Spinal cord (tissue), 9 donors: ENCODE measurements at regions not wholly inside any gene's neighbourhood (a gene's known extent, or its start where the extent isn't known, plus 50 kb on each side); places are given as distances from the start of the nearest gene placed in this dataset.

ENCODE experiments used
- DNase-seq, 6 donors: peaks; one replicate each; pipeline versions ENCODE4 v3.0.0 to v3.0.0-alpha.2; 2013 to 2015; ENCODE audit warnings: low spot score in 6 of 6, low read depth in 4 of 6
- H3K27ac ChIP-seq: one replicate; pipeline ENCODE4 v1.5.1; 2013; ENCODE audit warnings: low read depth, low read length, control low read depth
- H3K27me3 ChIP-seq: one replicate; pipeline ENCODE4 v1.6.1; 2013; ENCODE audit warnings: low read length; ENCODE audit not compliant: control insufficient read depth, insufficient read depth
- H3K36me3 ChIP-seq: one replicate; pipeline ENCODE4 v1.6.1; 2013; ENCODE audit warnings: low read length; ENCODE audit not compliant: control insufficient read depth, insufficient read depth
- H3K4me1 ChIP-seq: one replicate; pipeline ENCODE4 v1.6.1; 2013; ENCODE audit warnings: low read length; ENCODE audit not compliant: control insufficient read depth, insufficient read depth
- H3K4me3 ChIP-seq: one replicate; pipeline ENCODE4 v1.5.1; 2013; ENCODE audit warnings: low read depth, low read length, control low read depth
- H3K9me3 ChIP-seq: one replicate; pipeline ENCODE4 v1.6.1; 2013; ENCODE audit warnings: low read length; ENCODE audit not compliant: control insufficient read depth, insufficient read depth
- WGBS: methylation state at CpG from one replicate; pipeline ENCODE4 v1.1.5; 2013; ENCODE audit warnings: missing lambda C conversion rate; ENCODE audit not compliant: insufficient coverage; 5-methylcytosine and 5-hydroxymethylcytosine counted together
- donor health status: healthy.

DNA sequence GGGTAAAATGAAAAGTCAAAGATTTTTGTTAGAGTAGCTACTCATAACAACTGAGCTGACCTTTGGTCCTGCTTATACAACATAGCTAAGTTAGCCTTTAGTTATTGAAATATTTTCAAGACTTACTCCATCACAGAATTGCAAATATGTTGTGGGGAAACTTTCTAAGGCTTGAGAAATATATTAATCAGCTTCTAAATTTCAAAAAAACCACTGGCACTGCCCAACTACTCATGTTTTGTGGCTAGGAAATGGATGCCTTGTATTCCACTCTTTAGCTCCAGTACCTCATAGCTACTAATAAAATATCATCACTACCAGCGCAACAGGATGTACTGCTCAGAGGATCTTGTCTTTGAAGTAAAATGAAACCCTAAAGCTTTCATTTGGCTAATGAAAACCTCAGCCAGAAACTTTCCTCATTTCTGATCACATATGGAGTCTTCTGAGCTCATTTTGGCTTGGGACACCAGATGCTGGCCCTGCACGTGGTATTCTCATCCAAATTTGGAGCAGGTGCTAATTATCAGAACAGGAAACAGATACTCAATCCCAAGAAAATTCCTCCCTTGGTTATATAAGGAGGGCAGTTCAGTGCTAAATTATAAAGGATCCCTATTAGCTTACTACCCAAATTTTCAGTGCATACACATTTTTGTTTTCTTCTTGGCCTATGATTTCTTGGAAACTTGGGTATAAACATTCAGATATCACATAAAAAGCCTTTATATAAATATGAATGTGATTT, 690.7 kb downstream of the ADGRL2 start:
- WGBS = 80% methylated on average over 1 of the region's 2 CpGs
- peaks cover 10% of the 10 kb centered on the region for H3K9me3 ChIP-seq
- no peak overlapping the region for H3K27ac ChIP-seq
- no peaks in the 10 kb centered on the region for H3K4me1 ChIP-seq
- DNase-seq = peak in 2 of 6 donors; percentile 30 to 38
- H3K27me3 ChIP-seq = no peaks in the 10 kb centered on the region
- no peak overlapping the region for H3K4me3 ChIP-seq
- no peaks in the 10 kb centered on the region for H3K36me3 ChIP-seq

DNA sequence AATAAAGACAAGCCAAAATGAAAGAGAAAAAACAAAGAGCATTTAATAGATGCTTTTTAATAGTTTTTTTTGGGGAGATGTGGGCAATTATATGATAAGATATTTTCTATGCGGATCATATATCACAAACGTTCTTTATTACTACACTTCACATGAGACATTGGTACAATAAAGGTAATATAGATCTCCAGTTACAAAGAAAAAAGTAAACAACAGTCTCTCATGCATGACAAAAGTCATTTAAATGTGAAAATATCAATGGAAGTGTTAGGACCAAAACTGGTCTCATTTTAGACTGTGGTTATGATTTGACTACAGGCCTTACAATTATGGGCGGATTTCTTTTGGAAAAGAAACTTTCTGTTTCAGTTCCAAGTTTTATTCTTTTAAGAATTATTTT, 687.0 kb downstream of the ADGRL2 start:
- Histone ChIP-seq H3K4me3 (no peak overlapping the region), H3K27me3 (no peaks in the 10 kb centered on the region), H3K4me1 (no peaks in the 10 kb centered on the region), H3K27ac (no peak overlapping the region), H3K36me3 (no peaks in the 10 kb centered on the region), H3K9me3 (no peaks in the 10 kb centered on the region)
- no peak for DNase-seq
- no CpG with 5 or more reads among the region's 3 CpGs for WGBS

DNA sequence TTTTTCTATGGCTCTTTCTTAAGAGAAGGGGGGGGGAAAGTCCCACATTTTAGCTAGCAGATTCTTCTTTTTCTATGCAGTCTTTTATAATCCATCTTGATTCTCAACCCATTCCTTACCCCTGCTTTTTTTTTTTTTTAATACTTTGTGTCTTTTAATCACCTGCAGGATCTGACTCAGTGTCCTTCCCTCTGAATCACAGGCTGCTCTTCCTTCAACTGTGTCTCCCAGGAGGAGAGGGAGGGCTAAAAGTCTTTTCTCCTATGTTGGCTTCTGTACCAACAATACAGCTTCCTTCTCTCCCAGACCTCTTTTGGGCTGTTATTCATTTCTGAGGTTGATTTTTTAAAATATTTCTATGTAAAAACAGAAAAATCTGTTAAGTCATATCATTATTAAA, 686.2 kb downstream of the ADGRL2 start:
- Histone ChIP-seq H3K27ac (no peak overlapping the region), H3K36me3 (no peaks in the 10 kb centered on the region), H3K4me3 (no peak overlapping the region), H3K4me1 (no peaks in the 10 kb centered on the region), H3K9me3 (no peaks in the 10 kb centered on the region), H3K27me3 (no peaks in the 10 kb centered on the region)
- no peak for DNase-seq

DNA sequence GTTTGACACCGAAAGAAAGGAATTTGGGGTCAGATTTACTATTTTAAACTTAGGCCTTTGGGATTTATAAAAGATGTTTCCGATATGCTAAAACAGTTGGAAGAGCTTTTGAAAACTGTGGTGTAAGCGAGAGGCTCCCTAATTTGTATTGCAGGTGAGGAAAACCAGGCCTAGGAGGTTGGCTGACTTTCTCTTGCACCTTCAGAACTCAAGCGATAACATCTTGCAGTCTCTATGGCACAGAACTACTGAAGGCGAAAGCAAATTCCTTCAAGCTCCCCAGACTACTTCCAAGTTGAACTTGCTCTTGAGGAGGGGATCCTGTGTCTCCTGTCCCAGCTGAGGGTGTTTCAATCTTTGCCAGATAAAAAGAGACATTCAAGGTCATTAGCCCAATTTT, 685.7 kb downstream of the ADGRL2 start:
- H3K27me3 ChIP-seq = no peaks in the 10 kb centered on the region
- no peaks in the 10 kb centered on the region for H3K9me3 ChIP-seq
- H3K4me1 ChIP-seq = no peaks in the 10 kb centered on the region
- no peaks in the 10 kb centered on the region for H3K36me3 ChIP-seq
- no peak overlapping the region for H3K27ac ChIP-seq
- WGBS = 73% methylated on average over 2 of the region's 5 CpGs
- DNase-seq = no peak
- H3K4me3 ChIP-seq = no peak overlapping the region

DNA sequence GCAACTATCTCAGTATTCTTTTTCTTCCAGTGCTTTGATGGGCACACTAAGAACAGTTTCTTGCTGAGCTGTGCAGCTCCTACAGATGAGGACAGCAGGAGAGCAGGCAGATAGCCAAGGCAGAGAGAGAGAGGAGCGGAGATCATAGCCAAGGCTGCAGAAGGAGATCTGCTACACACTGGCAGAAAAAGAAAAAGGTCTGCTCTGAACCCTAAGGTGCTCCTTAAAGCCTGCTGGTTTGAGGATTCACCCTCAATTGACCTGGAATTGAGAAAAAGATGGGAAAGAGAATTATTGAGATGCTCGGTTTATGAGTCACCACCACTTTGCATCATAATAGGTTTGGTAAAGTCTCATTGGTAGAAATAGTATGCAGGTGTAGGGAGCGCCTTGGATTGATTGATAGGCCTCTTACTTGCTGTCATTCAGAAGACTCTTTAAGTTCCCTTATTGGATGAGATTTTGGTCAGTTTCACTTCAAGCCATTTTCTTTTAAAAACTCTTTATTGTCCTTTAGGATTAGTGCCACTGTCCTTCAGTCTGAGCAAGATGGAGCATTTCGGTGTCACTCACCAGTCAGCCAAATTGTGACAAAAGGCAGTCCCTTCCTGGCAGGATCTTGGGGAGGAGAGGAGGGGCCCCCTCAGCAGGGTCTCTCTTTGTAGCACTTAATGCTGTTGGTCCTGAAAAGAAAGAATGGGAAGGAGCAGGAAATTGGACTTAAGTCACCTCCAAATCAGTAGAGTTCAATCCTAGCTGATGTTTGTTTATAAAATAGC, 685.0 kb downstream of the ADGRL2 start:
- no peak overlapping the region for H3K27ac ChIP-seq
- peak in 5 of 6 donors; percentile 53 to 92 (median 74) for DNase-seq
- H3K4me1 ChIP-seq = no peaks in the 10 kb centered on the region
- no peaks in the 10 kb centered on the region for H3K27me3 ChIP-seq
- H3K4me3 ChIP-seq = no peak overlapping the region
- H3K36me3 ChIP-seq = no peaks in the 10 kb centered on the region
- WGBS = 32% methylated on average over 2 of the region's 4 CpGs
- H3K9me3 ChIP-seq = no peaks in the 10 kb centered on the region

DNA sequence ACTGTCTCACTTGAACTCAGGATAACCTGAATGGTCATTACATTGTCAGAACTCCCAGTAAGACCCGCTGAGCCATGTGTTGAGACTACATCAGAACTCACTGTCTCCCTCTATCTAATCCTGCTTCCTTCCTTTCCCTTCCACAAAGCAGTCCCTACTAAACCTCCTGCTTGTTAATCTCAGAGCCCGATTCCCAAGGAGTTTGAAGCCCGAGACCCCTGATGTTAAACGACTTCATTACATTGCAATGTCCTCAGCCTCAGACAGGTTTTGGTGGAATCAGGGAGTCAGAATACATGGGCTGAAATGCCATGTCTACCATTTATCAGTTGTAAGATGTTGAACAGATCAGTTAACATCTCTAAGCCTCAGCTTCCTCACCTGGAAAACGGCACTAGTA, 682.4 kb downstream of the ADGRL2 start:
- H3K27ac ChIP-seq = no peak overlapping the region
- no peaks in the 10 kb centered on the region for H3K9me3 ChIP-seq
- H3K27me3 ChIP-seq = no peaks in the 10 kb centered on the region
- no peak for DNase-seq
- H3K36me3 ChIP-seq = no peaks in the 10 kb centered on the region
- H3K4me3 ChIP-seq = no peak overlapping the region
- H3K4me1 ChIP-seq = no peaks in the 10 kb centered on the region
- 92% methylated on average over 4 of the region's 5 CpGs for WGBS

DNA sequence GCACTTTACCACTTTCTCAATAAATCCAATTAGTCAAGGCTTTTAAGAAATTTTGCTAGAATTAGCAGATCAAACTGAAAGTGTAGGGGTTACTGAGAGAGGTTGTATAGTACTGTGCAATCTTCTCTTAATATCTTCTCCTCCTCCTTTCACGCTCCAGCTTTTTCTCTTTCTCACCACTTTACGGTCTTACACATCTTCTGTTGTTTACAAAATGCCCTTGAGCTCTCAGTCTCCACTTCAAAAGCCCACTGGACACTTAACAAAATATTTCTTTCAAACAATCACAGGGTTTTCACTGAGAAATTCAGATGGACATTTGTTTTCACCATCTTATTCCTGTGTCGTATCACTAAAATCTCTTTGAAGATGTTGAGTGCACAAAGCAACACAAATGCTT, 678.2 kb downstream of the ADGRL2 start:
- Histone ChIP-seq H3K27ac (no peak overlapping the region), H3K9me3 (no peaks in the 10 kb centered on the region), H3K4me3 (no peak overlapping the region), H3K27me3 (no peaks in the 10 kb centered on the region), H3K4me1 (no peaks in the 10 kb centered on the region), H3K36me3 (no peaks in the 10 kb centered on the region)
- DNase-seq = no peak
- 91% methylated on average over 3 of the region's 3 CpGs for WGBS

DNA sequence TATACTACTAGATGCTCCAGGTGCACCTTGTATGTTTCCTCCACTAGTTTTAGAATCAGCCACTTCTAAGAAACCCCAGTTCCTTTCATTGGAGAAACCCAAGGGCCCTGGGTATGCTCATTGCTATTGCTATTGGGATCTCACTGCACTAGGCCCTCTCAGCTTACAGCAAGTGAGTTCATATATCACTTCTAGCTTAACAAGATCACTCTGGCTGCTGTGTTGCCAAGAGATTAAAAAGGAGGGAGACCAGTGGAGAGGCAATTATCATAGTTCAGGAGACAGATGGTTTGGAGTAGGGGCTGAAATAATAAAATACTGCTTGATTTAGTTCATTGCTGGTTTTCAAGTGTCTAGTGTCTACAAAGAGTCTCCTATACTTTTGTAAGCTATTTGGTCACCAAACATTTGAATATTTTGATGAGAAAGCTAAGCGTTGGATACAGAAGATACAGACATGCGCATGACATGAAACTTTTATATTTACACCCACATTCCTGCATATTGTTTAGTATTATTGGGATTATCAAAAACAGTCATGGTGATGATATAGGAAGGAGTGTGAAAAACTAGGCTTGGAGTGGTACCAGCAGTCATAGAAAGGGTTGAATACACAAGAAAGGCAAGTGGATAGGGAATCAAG, 671.9 kb downstream of the ADGRL2 start:
- H3K27ac ChIP-seq = no peak overlapping the region
- no peaks in the 10 kb centered on the region for H3K4me1 ChIP-seq
- DNase-seq = no peak
- no peaks in the 10 kb centered on the region for H3K9me3 ChIP-seq
- no CpG with 5 or more reads among the region's 2 CpGs for WGBS
- H3K27me3 ChIP-seq = no peaks in the 10 kb centered on the region
- no peaks in the 10 kb centered on the region for H3K36me3 ChIP-seq
- no peak overlapping the region for H3K4me3 ChIP-seq

DNA sequence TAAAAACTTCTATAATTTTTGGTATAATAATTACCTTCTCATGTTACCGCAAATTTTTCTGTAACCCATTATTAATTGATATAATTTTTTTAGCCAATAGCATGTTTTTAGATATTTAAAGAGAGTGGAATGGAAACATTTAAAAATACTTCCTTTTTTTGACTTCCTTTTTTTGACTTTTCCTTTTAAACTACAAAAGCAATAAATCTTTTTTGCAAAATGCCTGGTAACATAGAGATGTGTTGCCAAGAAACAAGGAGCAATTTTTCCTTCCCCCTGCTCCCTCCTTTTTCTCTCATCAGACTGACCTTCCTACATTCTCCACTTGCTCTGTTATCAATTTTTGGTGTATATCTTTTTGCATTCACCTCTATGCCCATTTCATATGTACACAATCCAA, 666.2 kb downstream of the ADGRL2 start:
- Histone ChIP-seq H3K27me3 (no peaks in the 10 kb centered on the region), H3K36me3 (no peaks in the 10 kb centered on the region), H3K27ac (no peak overlapping the region), H3K4me3 (no peak overlapping the region), H3K9me3 (no peaks in the 10 kb centered on the region), H3K4me1 (no peaks in the 10 kb centered on the region)
- DNase-seq = no peak
- no CpG with 5 or more reads among the region's 1 CpG for WGBS

DNA sequence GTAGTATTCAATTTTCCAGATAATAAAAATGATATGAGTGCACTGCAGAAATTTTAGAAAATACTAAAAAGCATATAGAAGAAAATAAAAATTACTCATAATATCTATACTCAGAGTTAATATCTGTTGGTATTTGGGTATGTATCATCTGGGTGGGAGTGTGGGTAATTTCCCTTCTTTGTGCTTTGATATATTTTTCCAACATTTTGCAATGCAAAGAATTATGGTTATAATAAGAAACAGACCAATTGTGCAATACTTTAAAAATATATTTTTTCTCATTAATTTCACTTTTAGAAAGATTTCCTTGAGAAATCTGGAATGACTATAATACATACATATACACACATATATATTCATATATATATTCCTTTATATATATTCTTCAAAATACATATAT, 665.7 kb downstream of the ADGRL2 start:
- H3K36me3 ChIP-seq = no peaks in the 10 kb centered on the region
- DNase-seq = no peak
- no peaks in the 10 kb centered on the region for H3K4me1 ChIP-seq
- no peak overlapping the region for H3K27ac ChIP-seq
- no peak overlapping the region for H3K4me3 ChIP-seq
- H3K9me3 ChIP-seq = no peaks in the 10 kb centered on the region
- H3K27me3 ChIP-seq = no peaks in the 10 kb centered on the region
